SU-DHL-6 (cell line): ENCODE measurements at regions not wholly inside any gene's neighbourhood (a gene's known extent, or its start where the extent isn't known, plus 50 kb on each side); places are given as distances from the start of the nearest gene placed in this dataset.

Source experiments
- EZH2phosphoT487 ChIP-seq: fragments of 200-600 bp; sonication (generic), shearing (Covaris generic); conservative IDR thresholded peaks from 2 replicates; pipeline ENCODE4 v1.6.1; 2018; ENCODE audit warnings: mild to moderate bottlenecking, antibody characterized with exemption, low read length, moderate library complexity, mixed read lengths
- TF ChIP-seq, protein P1 (sequence below): fragments of 200-600 bp; sonication (generic); IDR thresholded peaks from one replicate; pipeline ENCODE4 v1.5.1; 2017; ENCODE audit warnings: antibody characterized with exemption, mild to moderate bottlenecking, low read length, moderate library complexity; ENCODE audit not compliant: insufficient read depth, poor library complexity, severe bottlenecking

DNA sequence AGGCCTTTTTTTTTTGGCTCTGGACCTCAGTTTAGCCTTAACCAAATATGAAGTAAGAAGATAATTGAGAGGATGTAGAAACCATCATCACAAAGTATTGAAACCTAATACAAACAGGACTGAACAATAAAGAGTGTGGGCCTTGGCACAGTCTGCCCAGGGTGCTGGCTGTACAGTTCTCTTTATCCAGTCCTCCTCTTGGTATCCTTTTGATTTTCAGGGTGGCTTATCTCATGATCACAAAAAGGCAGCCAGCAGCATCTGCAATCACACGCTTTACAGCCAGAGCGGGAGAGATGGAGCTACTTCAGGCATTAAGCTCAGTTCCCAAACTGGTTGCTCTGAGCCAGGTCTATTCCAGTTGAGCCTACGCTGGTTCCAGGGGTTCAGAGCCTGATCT, 239.7 kb downstream of the RPLP1 start:
- TF ChIP-seq, protein P1, sequence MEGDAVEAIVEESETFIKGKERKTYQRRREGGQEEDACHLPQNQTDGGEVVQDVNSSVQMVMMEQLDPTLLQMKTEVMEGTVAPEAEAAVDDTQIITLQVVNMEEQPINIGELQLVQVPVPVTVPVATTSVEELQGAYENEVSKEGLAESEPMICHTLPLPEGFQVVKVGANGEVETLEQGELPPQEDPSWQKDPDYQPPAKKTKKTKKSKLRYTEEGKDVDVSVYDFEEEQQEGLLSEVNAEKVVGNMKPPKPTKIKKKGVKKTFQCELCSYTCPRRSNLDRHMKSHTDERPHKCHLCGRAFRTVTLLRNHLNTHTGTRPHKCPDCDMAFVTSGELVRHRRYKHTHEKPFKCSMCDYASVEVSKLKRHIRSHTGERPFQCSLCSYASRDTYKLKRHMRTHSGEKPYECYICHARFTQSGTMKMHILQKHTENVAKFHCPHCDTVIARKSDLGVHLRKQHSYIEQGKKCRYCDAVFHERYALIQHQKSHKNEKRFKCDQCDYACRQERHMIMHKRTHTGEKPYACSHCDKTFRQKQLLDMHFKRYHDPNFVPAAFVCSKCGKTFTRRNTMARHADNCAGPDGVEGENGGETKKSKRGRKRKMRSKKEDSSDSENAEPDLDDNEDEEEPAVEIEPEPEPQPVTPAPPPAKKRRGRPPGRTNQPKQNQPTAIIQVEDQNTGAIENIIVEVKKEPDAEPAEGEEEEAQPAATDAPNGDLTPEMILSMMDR: no peak
- TF ChIP-seq EZH2phosphoT487: no peak
